ENCODE measurements at regions not wholly inside any gene's neighbourhood (a gene's known extent, or its start where the extent isn't known, plus 50 kb on each side); places are given as distances from the start of the nearest gene placed in this dataset.

- ATAC-seq, result no peak
- Histone ChIP-seq H3K36me3 (ENCODE audit: control insufficient read depth, insufficient read depth, low read length) (no peaks in the 10 kb centered on the region), H3K27me3 (ENCODE audit: control insufficient read depth, insufficient read depth, low read length) (no peaks in the 10 kb centered on the region), H3K4me3 (ENCODE audit: low read length) (no peak overlapping the region), H3K4me1 (ENCODE audit: control insufficient read depth, insufficient read depth, low read length) (no peaks in the 10 kb centered on the region), H3K9me3 (ENCODE audit: control insufficient read depth, insufficient read depth, low read length) (no peaks in the 10 kb centered on the region), H3K27ac (ENCODE audit: low read length) (no peak overlapping the region)
- Mint-ChIP-seq H3K36me3 (peaks cover 7% of the 10 kb centered on the region), H3K27ac (no peak overlapping the region), H3K4me3 (no peak overlapping the region), H3K4me1 (no peaks in the 10 kb centered on the region), H3K9me3 (peaks cover 13 to 14% of the 10 kb centered on the region in 2 donors), H3K27me3 (ENCODE audit: low read depth in 2 of 2) (no peaks in the 10 kb centered on the region)
- intact Hi-C loops (cut with micrococcal nuclease), result no loop called here
- WGBS (ENCODE audit: insufficient coverage), result 36% methylated on average over 3 of the region's 3 CpGs
- no peak for TF ChIP-seq CTCF (IDR thresholded peaks at IDR 0.05)
- DNase-seq, result no peak
Measured at GRCh38 chr5:117943541-117943940, 1044.8 kb downstream of the DTWD2 start.

- Mint-ChIP-seq H3K4me3 (no peak overlapping the region), H3K9me3 (peaks cover 14 to 16% of the 10 kb centered on the region in 2 donors), H3K27ac (no peak overlapping the region), H3K36me3 (peaks cover 12% of the 10 kb centered on the region), H3K4me1 (no peaks in the 10 kb centered on the region), H3K27me3 (ENCODE audit: low read depth in 2 of 2) (no peaks in the 10 kb centered on the region)
- no peaks in the 10 kb centered on the region for H3K4me1 ChIP-seq (ENCODE audit: control insufficient read depth, insufficient read depth, low read length)
- no peak for TF ChIP-seq CTCF (IDR thresholded peaks at IDR 0.05)
- H3K4me3 ChIP-seq (ENCODE audit: low read length), result no peak overlapping the region
- H3K27me3 ChIP-seq (ENCODE audit: control insufficient read depth, insufficient read depth, low read length), result no peaks in the 10 kb centered on the region
- no peak overlapping the region for H3K27ac ChIP-seq (ENCODE audit: low read length)
- intact Hi-C loops (cut with micrococcal nuclease), result no loop called here
- H3K36me3 ChIP-seq (ENCODE audit: control insufficient read depth, insufficient read depth, low read length), result no peaks in the 10 kb centered on the region
- WGBS (ENCODE audit: insufficient coverage), result 89% methylated on average over 4 of the region's 6 CpGs
- ATAC-seq (no peak), DNase-seq (no peak)
- H3K9me3 ChIP-seq (ENCODE audit: control insufficient read depth, insufficient read depth, low read length), result no peaks in the 10 kb centered on the region
Measured at GRCh38 chr5:117942861-117943519, 1045.4 kb downstream of the DTWD2 start.

GRCh38 chr5:117893211-117893610 is 1095.1 kb downstream of the DTWD2 start:
- peaks cover 6 to 14% of the 10 kb centered on the region in 2 donors for H3K4me1 Mint-ChIP-seq
- H3K36me3 ChIP-seq (ENCODE audit: control insufficient read depth, insufficient read depth, low read length), result no peaks in the 10 kb centered on the region
- no peaks in the 10 kb centered on the region for H3K27me3 Mint-ChIP-seq (ENCODE audit: low read depth in 2 of 2)
- H3K9me3 Mint-ChIP-seq, result peaks cover 2 to 8% of the 10 kb centered on the region in 2 donors
- no peak overlapping the region for H3K4me3 Mint-ChIP-seq
- no peak for ATAC-seq
- no peaks in the 10 kb centered on the region for H3K9me3 ChIP-seq (ENCODE audit: control insufficient read depth, insufficient read depth, low read length)
- intact Hi-C loops (cut with micrococcal nuclease), result no loop called here
- H3K4me3 ChIP-seq (ENCODE audit: low read length), result no peak overlapping the region
- TF ChIP-seq CTCF (IDR thresholded peaks at IDR 0.05), result no peak
- H3K27me3 ChIP-seq (ENCODE audit: control insufficient read depth, insufficient read depth, low read length), result no peaks in the 10 kb centered on the region
- WGBS (ENCODE audit: insufficient coverage), result 94% methylated on average over 3 of the region's 5 CpGs
- no peaks in the 10 kb centered on the region for H3K4me1 ChIP-seq (ENCODE audit: control insufficient read depth, insufficient read depth, low read length)
- DNase-seq, result no peak
- no peak overlapping the region for H3K27ac Mint-ChIP-seq
- no peaks in the 10 kb centered on the region for H3K36me3 Mint-ChIP-seq
- H3K27ac ChIP-seq (ENCODE audit: low read length), result no peak overlapping the region

- no peaks in the 10 kb centered on the region for H3K4me1 ChIP-seq (ENCODE audit: control insufficient read depth, insufficient read depth, low read length)
- ATAC-seq, result no peak
- intact Hi-C loops (cut with micrococcal nuclease), result no loop called here
Measured at GRCh38 chr5:117892360-117892759, 1096.0 kb downstream of the DTWD2 start.

More at GRCh38 chr5:117892360-117892759, 1096.0 kb downstream of the DTWD2 start:
- no peak for TF ChIP-seq CTCF (IDR thresholded peaks at IDR 0.05)
- Mint-ChIP-seq H3K9me3 (peaks cover 2 to 11% of the 10 kb centered on the region in 2 donors), H3K27me3 (ENCODE audit: low read depth in 2 of 2) (no peaks in the 10 kb centered on the region), H3K27ac (no peak overlapping the region), H3K36me3 (no peaks in the 10 kb centered on the region), H3K4me1 (peaks cover 6 to 14% of the 10 kb centered on the region in 2 donors), H3K4me3 (no peak overlapping the region)
- Histone ChIP-seq H3K4me3 (ENCODE audit: low read length) (no peak overlapping the region), H3K36me3 (ENCODE audit: control insufficient read depth, insufficient read depth, low read length) (no peaks in the 10 kb centered on the region), H3K27ac (ENCODE audit: low read length) (no peak overlapping the region), H3K27me3 (ENCODE audit: control insufficient read depth, insufficient read depth, low read length) (no peaks in the 10 kb centered on the region), H3K9me3 (ENCODE audit: control insufficient read depth, insufficient read depth, low read length) (no peaks in the 10 kb centered on the region)
- 71% methylated on average over 1 of the region's 4 CpGs for WGBS (ENCODE audit: insufficient coverage)
- no peak for DNase-seq
